ENCODE measurements at regions not wholly inside any gene's neighbourhood (a gene's known extent, or its start where the extent isn't known, plus 50 kb on each side); places are given as distances from the start of the nearest gene placed in this dataset.

- H3K27me3 ChIP-seq (ENCODE audit: control insufficient read depth in 2 of 2, insufficient read depth in 2 of 2, low read length in 2 of 2), result no peaks in the 10 kb centered on the region
- no peaks in the 10 kb centered on the region for H3K4me1 ChIP-seq (ENCODE audit: control insufficient read depth in 2 of 2, insufficient read depth in 2 of 2, low read length in 2 of 2)
- no peaks in the 10 kb centered on the region for H3K36me3 ChIP-seq (ENCODE audit: control insufficient read depth in 2 of 2, insufficient read depth in 2 of 2, low read length in 2 of 2)
- no peak overlapping the region for H3K9ac ChIP-seq (ENCODE audit: low read depth in 1 of 2, low read length in 2 of 2)
- no peaks in the 10 kb centered on the region for H3K9me3 ChIP-seq (ENCODE audit: control insufficient read depth in 2 of 2, low read length in 2 of 2)
- no peak overlapping the region for H3K27ac ChIP-seq (ENCODE audit: low read depth in 2 of 2, low read length in 2 of 2)
- no peak overlapping the region for H3K4me3 ChIP-seq (ENCODE audit: low read length in 2 of 2)
Measured at GRCh38 chr3:95254758-95255157, 1191.9 kb downstream of the NSUN3 start.

DNA sequence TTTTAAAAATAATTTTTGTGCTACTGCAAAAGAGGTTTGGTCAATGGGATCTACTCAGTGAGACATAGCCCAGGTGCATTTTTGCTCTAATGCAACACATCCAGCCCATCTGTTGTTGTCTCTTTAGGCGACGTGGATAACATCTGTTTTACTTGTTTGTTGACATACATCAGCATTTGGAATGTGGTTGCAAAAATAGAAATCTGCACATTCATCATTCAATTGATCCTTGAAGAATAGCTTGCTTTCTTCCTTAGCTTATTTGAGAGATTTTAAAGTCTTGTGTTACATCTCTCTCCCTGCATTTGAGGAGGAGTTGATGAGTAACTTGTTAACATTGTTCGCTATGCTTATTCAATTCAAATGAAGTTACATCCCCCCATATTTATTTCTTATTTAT, 1202.3 kb downstream of the NSUN3 start:
- Histone ChIP-seq H3K27me3 (ENCODE audit: control insufficient read depth in 2 of 2, insufficient read depth in 2 of 2, low read length in 2 of 2) (no peaks in the 10 kb centered on the region), H3K36me3 (ENCODE audit: control insufficient read depth in 2 of 2, insufficient read depth in 2 of 2, low read length in 2 of 2) (no peaks in the 10 kb centered on the region), H3K27ac (ENCODE audit: low read depth in 2 of 2, low read length in 2 of 2) (no peak overlapping the region), H3K9me3 (ENCODE audit: control insufficient read depth in 2 of 2, low read length in 2 of 2) (no peaks in the 10 kb centered on the region), H3K4me1 (ENCODE audit: control insufficient read depth in 2 of 2, insufficient read depth in 2 of 2, low read length in 2 of 2) (no peaks in the 10 kb centered on the region), H3K4me3 (ENCODE audit: low read length in 2 of 2) (no peak overlapping the region), H3K9ac (ENCODE audit: low read depth in 1 of 2, low read length in 2 of 2) (no peak overlapping the region)

GRCh38 chr3:95271395-95271794, 1208.5 kb downstream of the NSUN3 start:
- Histone ChIP-seq H3K36me3 (ENCODE audit: control insufficient read depth in 2 of 2, insufficient read depth in 2 of 2, low read length in 2 of 2) (no peaks in the 10 kb centered on the region), H3K9ac (ENCODE audit: low read depth in 1 of 2, low read length in 2 of 2) (no peak overlapping the region)

GRCh38 chr3:95272166-95272565, 1209.3 kb downstream of the NSUN3 start:
- Histone ChIP-seq H3K4me3 (ENCODE audit: low read length in 2 of 2) (no peak overlapping the region), H3K4me1 (ENCODE audit: control insufficient read depth in 2 of 2, insufficient read depth in 2 of 2, low read length in 2 of 2) (no peaks in the 10 kb centered on the region), H3K27ac (ENCODE audit: low read depth in 2 of 2, low read length in 2 of 2) (no peak overlapping the region), H3K9ac (ENCODE audit: low read depth in 1 of 2, low read length in 2 of 2) (no peak overlapping the region), H3K27me3 (ENCODE audit: control insufficient read depth in 2 of 2, insufficient read depth in 2 of 2, low read length in 2 of 2) (no peaks in the 10 kb centered on the region), H3K36me3 (ENCODE audit: control insufficient read depth in 2 of 2, insufficient read depth in 2 of 2, low read length in 2 of 2) (no peaks in the 10 kb centered on the region), H3K9me3 (ENCODE audit: control insufficient read depth in 2 of 2, low read length in 2 of 2) (no peaks in the 10 kb centered on the region)

More at GRCh38 chr3:95271395-95271794, 1208.5 kb downstream of the NSUN3 start:
- no peak overlapping the region for H3K4me3 ChIP-seq (ENCODE audit: low read length in 2 of 2)
- H3K27me3 ChIP-seq (ENCODE audit: control insufficient read depth in 2 of 2, insufficient read depth in 2 of 2, low read length in 2 of 2), result no peaks in the 10 kb centered on the region
- H3K27ac ChIP-seq (ENCODE audit: low read depth in 2 of 2, low read length in 2 of 2), result no peak overlapping the region
- H3K4me1 ChIP-seq (ENCODE audit: control insufficient read depth in 2 of 2, insufficient read depth in 2 of 2, low read length in 2 of 2), result no peaks in the 10 kb centered on the region
- no peaks in the 10 kb centered on the region for H3K9me3 ChIP-seq (ENCODE audit: control insufficient read depth in 2 of 2, low read length in 2 of 2)

GRCh38 chr3:95272781-95273180, 1209.9 kb downstream of the NSUN3 start:
- Histone ChIP-seq H3K9me3 (ENCODE audit: control insufficient read depth in 2 of 2, low read length in 2 of 2) (no peaks in the 10 kb centered on the region), H3K27me3 (ENCODE audit: control insufficient read depth in 2 of 2, insufficient read depth in 2 of 2, low read length in 2 of 2) (no peaks in the 10 kb centered on the region), H3K4me3 (ENCODE audit: low read length in 2 of 2) (no peak overlapping the region)

DNA sequence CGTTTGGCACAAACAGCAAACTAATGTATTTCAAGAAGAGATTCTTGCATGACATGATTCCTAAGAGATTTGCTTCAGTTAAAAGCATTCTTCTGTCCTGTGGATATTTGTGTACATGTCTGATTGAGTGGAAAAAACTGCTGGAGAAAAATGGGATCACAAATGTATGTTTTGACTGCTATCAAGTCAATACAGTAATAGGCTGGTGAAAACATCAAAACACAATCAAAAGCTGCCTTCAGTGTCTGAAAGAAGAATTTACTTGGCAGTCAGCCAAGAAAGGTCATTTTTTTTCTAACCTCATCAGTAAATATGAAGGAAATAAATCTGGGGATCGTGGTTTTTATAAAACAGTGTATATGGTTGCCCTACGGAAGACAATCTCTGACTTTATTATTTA, 1214.8 kb downstream of the NSUN3 start:
- Histone ChIP-seq H3K4me3 (ENCODE audit: low read length in 2 of 2) (no peak overlapping the region), H3K9ac (ENCODE audit: low read depth in 1 of 2, low read length in 2 of 2) (no peak overlapping the region), H3K27me3 (ENCODE audit: control insufficient read depth in 2 of 2, insufficient read depth in 2 of 2, low read length in 2 of 2) (no peaks in the 10 kb centered on the region), H3K9me3 (ENCODE audit: control insufficient read depth in 2 of 2, low read length in 2 of 2) (no peaks in the 10 kb centered on the region), H3K27ac (ENCODE audit: low read depth in 2 of 2, low read length in 2 of 2) (no peak overlapping the region), H3K36me3 (ENCODE audit: control insufficient read depth in 2 of 2, insufficient read depth in 2 of 2, low read length in 2 of 2) (no peaks in the 10 kb centered on the region), H3K4me1 (ENCODE audit: control insufficient read depth in 2 of 2, insufficient read depth in 2 of 2, low read length in 2 of 2) (no peaks in the 10 kb centered on the region)

More at GRCh38 chr3:95272781-95273180, 1209.9 kb downstream of the NSUN3 start:
- H3K27ac ChIP-seq (ENCODE audit: low read depth in 2 of 2, low read length in 2 of 2), result no peak overlapping the region
- H3K36me3 ChIP-seq (ENCODE audit: control insufficient read depth in 2 of 2, insufficient read depth in 2 of 2, low read length in 2 of 2), result no peaks in the 10 kb centered on the region
- no peak overlapping the region for H3K9ac ChIP-seq (ENCODE audit: low read depth in 1 of 2, low read length in 2 of 2)
- H3K4me1 ChIP-seq (ENCODE audit: control insufficient read depth in 2 of 2, insufficient read depth in 2 of 2, low read length in 2 of 2), result no peaks in the 10 kb centered on the region

- H3K36me3 ChIP-seq (ENCODE audit: control insufficient read depth in 2 of 2, insufficient read depth in 2 of 2, low read length in 2 of 2), result no peaks in the 10 kb centered on the region
- no peak overlapping the region for H3K27ac ChIP-seq (ENCODE audit: low read depth in 2 of 2, low read length in 2 of 2)
- H3K9me3 ChIP-seq (ENCODE audit: control insufficient read depth in 2 of 2, low read length in 2 of 2), result no peaks in the 10 kb centered on the region
- no peak overlapping the region for H3K4me3 ChIP-seq (ENCODE audit: low read length in 2 of 2)
- no peaks in the 10 kb centered on the region for H3K27me3 ChIP-seq (ENCODE audit: control insufficient read depth in 2 of 2, insufficient read depth in 2 of 2, low read length in 2 of 2)
- no peak overlapping the region for H3K9ac ChIP-seq (ENCODE audit: low read depth in 1 of 2, low read length in 2 of 2)
- H3K4me1 ChIP-seq (ENCODE audit: control insufficient read depth in 2 of 2, insufficient read depth in 2 of 2, low read length in 2 of 2), result no peaks in the 10 kb centered on the region
Measured at GRCh38 chr3:95280711-95281352, 1218.0 kb downstream of the NSUN3 start.

DNA sequence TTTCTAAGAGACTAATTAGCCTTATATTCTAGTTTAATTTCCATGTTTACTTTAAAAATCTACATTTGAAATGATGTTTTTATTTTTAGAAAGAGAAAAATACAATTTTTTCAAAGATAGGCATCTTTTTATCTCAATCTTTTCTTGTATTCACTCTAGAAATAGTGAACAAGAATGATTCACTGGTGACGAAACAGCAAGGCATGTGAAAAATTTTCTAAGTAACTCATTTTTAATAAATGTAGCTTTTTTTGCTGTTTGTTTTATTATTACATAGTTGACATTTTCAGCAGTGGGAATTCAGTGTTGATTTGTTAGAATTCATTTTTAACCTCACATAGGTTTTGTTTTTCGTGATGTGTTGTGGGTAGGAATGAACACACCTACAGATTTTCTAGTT, 1226.4 kb downstream of the NSUN3 start:
- H3K36me3 ChIP-seq (ENCODE audit: control insufficient read depth in 2 of 2, insufficient read depth in 2 of 2, low read length in 2 of 2), result no peaks in the 10 kb centered on the region
- no peaks in the 10 kb centered on the region for H3K9me3 ChIP-seq (ENCODE audit: control insufficient read depth in 2 of 2, low read length in 2 of 2)
- H3K27me3 ChIP-seq (ENCODE audit: control insufficient read depth in 2 of 2, insufficient read depth in 2 of 2, low read length in 2 of 2), result no peaks in the 10 kb centered on the region
- H3K4me3 ChIP-seq (ENCODE audit: low read length in 2 of 2), result no peak overlapping the region
- no peak overlapping the region for H3K27ac ChIP-seq (ENCODE audit: low read depth in 2 of 2, low read length in 2 of 2)
- no peaks in the 10 kb centered on the region for H3K4me1 ChIP-seq (ENCODE audit: control insufficient read depth in 2 of 2, insufficient read depth in 2 of 2, low read length in 2 of 2)
- no peak overlapping the region for H3K9ac ChIP-seq (ENCODE audit: low read depth in 1 of 2, low read length in 2 of 2)

DNA sequence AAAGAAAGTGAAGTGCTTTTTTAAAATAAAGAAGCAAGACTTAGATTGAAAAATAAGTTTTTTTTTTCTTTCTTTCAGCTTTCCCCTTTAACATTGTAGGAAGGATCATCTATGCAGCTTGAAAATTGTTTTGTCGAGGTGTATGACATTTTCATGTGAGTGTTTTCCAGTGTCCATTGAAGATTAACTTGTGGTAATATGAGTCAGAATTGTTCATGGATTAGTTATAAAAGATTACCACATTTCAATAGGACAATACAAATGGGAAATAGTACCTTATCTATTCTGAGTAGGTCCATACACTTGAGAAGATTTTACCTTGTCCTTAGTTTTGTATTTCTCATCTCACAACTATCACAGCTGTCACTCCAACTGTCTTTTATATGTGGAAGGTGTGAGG, 1234.7 kb downstream of the NSUN3 start:
- Histone ChIP-seq H3K4me3 (ENCODE audit: low read length in 2 of 2) (no peak overlapping the region), H3K9me3 (ENCODE audit: control insufficient read depth in 2 of 2, low read length in 2 of 2) (no peaks in the 10 kb centered on the region), H3K27me3 (ENCODE audit: control insufficient read depth in 2 of 2, insufficient read depth in 2 of 2, low read length in 2 of 2) (no peaks in the 10 kb centered on the region), H3K4me1 (ENCODE audit: control insufficient read depth in 2 of 2, insufficient read depth in 2 of 2, low read length in 2 of 2) (no peaks in the 10 kb centered on the region), H3K36me3 (ENCODE audit: control insufficient read depth in 2 of 2, insufficient read depth in 2 of 2, low read length in 2 of 2) (no peaks in the 10 kb centered on the region), H3K9ac (ENCODE audit: low read depth in 1 of 2, low read length in 2 of 2) (no peak overlapping the region), H3K27ac (ENCODE audit: low read depth in 2 of 2, low read length in 2 of 2) (no peak overlapping the region)

GRCh38 chr3:95302044-95302443, 1239.2 kb downstream of the NSUN3 start:
- H3K4me3 ChIP-seq (ENCODE audit: low read length in 2 of 2), result no peak overlapping the region
- no peaks in the 10 kb centered on the region for H3K9me3 ChIP-seq (ENCODE audit: control insufficient read depth in 2 of 2, low read length in 2 of 2)
- H3K36me3 ChIP-seq (ENCODE audit: control insufficient read depth in 2 of 2, insufficient read depth in 2 of 2, low read length in 2 of 2), result no peaks in the 10 kb centered on the region
- H3K4me1 ChIP-seq (ENCODE audit: control insufficient read depth in 2 of 2, insufficient read depth in 2 of 2, low read length in 2 of 2), result no peaks in the 10 kb centered on the region
- H3K27ac ChIP-seq (ENCODE audit: low read depth in 2 of 2, low read length in 2 of 2), result no peak overlapping the region
- no peaks in the 10 kb centered on the region for H3K27me3 ChIP-seq (ENCODE audit: control insufficient read depth in 2 of 2, insufficient read depth in 2 of 2, low read length in 2 of 2)
- H3K9ac ChIP-seq (ENCODE audit: low read depth in 1 of 2, low read length in 2 of 2), result no peak overlapping the region

- Histone ChIP-seq H3K27ac (ENCODE audit: low read depth in 2 of 2, low read length in 2 of 2) (no peak overlapping the region), H3K9ac (ENCODE audit: low read depth in 1 of 2, low read length in 2 of 2) (no peak overlapping the region), H3K4me1 (ENCODE audit: control insufficient read depth in 2 of 2, insufficient read depth in 2 of 2, low read length in 2 of 2) (no peaks in the 10 kb centered on the region), H3K4me3 (ENCODE audit: low read length in 2 of 2) (no peak overlapping the region), H3K9me3 (ENCODE audit: control insufficient read depth in 2 of 2, low read length in 2 of 2) (no peaks in the 10 kb centered on the region), H3K27me3 (ENCODE audit: control insufficient read depth in 2 of 2, insufficient read depth in 2 of 2, low read length in 2 of 2) (no peaks in the 10 kb centered on the region), H3K36me3 (ENCODE audit: control insufficient read depth in 2 of 2, insufficient read depth in 2 of 2, low read length in 2 of 2) (no peaks in the 10 kb centered on the region)
Measured at GRCh38 chr3:95310560-95310959, 1247.7 kb downstream of the NSUN3 start.
